ENCODE measurements at regions not wholly inside any gene's neighbourhood (a gene's known extent, or its start where the extent isn't known, plus 50 kb on each side); places are given as distances from the start of the nearest gene placed in this dataset.
"Not testable (repeated sequence)": the region's sequence is repeated elsewhere in the genome, so short reads cannot be mapped to it uniquely, and the experiment has no call there.

DNA sequence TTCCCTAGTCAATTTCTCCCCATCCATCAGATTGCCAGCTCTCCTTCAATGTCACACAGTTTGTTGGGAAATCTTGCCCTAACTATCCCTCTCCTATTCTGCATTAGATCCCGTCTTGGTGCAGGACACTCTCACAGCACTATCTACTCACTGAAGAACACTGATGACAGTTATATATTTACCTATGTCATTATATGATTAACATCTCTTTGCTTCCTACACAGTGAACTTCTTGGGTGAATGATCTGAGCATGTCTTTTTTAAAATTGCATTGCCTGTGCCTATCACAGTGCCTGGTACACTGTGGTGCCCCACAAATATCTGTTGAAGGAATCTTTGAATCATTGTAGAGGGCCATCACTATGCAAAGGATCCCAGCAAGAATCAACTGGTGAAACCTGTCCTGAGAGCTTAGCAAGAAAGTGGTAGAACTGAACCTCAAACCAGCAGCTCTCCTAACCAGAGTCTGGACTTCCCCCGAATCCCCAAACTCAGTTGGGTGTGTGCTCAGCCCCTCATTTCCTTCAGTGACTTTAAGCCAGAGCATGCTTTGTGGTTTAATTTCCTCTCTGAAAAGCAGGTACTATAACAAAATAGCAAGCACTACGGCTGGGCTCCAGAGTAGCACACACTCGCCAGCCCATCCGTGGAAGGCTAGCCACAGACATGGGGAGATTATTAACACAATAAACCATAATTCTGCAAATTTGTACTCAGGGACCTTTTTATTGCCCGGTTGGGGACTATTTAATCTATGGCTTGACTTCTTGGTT is 680.7 kb upstream of the SALL1 start:
- Histone ChIP-seq H3K36me3 (ENCODE audit: insufficient read depth, low read length) (no peaks in the 10 kb centered on the region), H3K4me3 (ENCODE audit: insufficient read depth, low read length) (no peak overlapping the region), H2AFZ (ENCODE audit: low read length) (no peak overlapping the region), H3K4me1 (ENCODE audit: insufficient read depth, low read length) (no peaks in the 10 kb centered on the region), H3K9me3 (ENCODE audit: low read depth, low read length) (no peaks in the 10 kb centered on the region), H4K20me1 (ENCODE audit: insufficient read depth, low read length) (no peaks in the 10 kb centered on the region), H3K27me3 (ENCODE audit: insufficient read depth, low read length) (no peaks in the 10 kb centered on the region), H3K27ac (ENCODE audit: low read depth, low read length) (no peak overlapping the region), H3K79me2 (ENCODE audit: insufficient read depth, low read length) (no peaks in the 10 kb centered on the region), H3K4me2 (ENCODE audit: insufficient read depth, low read length) (no peak overlapping the region)
- TF ChIP-seq, protein P1, sequence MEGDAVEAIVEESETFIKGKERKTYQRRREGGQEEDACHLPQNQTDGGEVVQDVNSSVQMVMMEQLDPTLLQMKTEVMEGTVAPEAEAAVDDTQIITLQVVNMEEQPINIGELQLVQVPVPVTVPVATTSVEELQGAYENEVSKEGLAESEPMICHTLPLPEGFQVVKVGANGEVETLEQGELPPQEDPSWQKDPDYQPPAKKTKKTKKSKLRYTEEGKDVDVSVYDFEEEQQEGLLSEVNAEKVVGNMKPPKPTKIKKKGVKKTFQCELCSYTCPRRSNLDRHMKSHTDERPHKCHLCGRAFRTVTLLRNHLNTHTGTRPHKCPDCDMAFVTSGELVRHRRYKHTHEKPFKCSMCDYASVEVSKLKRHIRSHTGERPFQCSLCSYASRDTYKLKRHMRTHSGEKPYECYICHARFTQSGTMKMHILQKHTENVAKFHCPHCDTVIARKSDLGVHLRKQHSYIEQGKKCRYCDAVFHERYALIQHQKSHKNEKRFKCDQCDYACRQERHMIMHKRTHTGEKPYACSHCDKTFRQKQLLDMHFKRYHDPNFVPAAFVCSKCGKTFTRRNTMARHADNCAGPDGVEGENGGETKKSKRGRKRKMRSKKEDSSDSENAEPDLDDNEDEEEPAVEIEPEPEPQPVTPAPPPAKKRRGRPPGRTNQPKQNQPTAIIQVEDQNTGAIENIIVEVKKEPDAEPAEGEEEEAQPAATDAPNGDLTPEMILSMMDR (IDR thresholded peaks at IDR 0.05; ENCODE audit: extremely low read depth, low read depth, low read length): no peak
- no peak for DNase-seq (ENCODE audit: insufficient read length, low spot score, missing footprints)

GRCh38 chr16:51831034-51831433 is 680.0 kb upstream of the SALL1 start:
- not testable (repeated sequence) for H3K4me1 ChIP-seq (ENCODE audit: insufficient read depth, low read length); H2AFZ ChIP-seq (ENCODE audit: low read length); H3K27ac ChIP-seq (ENCODE audit: low read depth, low read length)

DNA sequence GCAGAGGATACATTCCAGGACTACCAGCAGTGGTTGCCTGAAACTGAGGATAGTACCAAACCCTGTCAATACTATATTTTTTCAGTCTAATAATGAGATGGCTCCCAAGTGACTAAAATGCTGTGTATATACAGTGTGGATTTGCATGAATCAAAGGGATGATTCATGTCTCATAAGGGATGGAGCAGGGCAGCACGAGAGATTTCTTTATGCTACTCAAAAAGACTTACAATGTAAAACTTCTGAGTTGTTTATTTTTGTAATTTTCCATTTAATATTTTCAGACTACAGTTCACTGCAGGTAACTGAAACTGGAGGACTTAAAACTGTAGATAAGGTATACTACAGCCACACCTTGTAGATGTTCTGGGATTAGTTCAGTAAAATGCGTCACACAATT is 674.7 kb upstream of the SALL1 start:
- Histone ChIP-seq H3K27ac (ENCODE audit: low read depth, low read length) (no peak overlapping the region), H3K4me2 (ENCODE audit: insufficient read depth, low read length) (no peak overlapping the region), H3K4me1 (ENCODE audit: insufficient read depth, low read length) (no peaks in the 10 kb centered on the region), H3K36me3 (ENCODE audit: insufficient read depth, low read length) (no peaks in the 10 kb centered on the region), H3K4me3 (ENCODE audit: insufficient read depth, low read length) (no peak overlapping the region), H3K79me2 (ENCODE audit: insufficient read depth, low read length) (no peaks in the 10 kb centered on the region), H3K27me3 (ENCODE audit: insufficient read depth, low read length) (no peaks in the 10 kb centered on the region), H4K20me1 (ENCODE audit: insufficient read depth, low read length) (no peaks in the 10 kb centered on the region), H3K9me3 (ENCODE audit: low read depth, low read length) (peaks cover 3% of the 10 kb centered on the region), H2AFZ (ENCODE audit: low read length) (no peak overlapping the region)
- DNase-seq (ENCODE audit: insufficient read length, low spot score, missing footprints): no peak
- TF ChIP-seq, protein P1 (IDR thresholded peaks at IDR 0.05; ENCODE audit: extremely low read depth, low read depth, low read length): no peak

More at GRCh38 chr16:51831034-51831433, 680.0 kb upstream of the SALL1 start:
- H3K4me2 ChIP-seq (ENCODE audit: insufficient read depth, low read length); H3K9me3 ChIP-seq (ENCODE audit: low read depth, low read length); H3K27me3 ChIP-seq (ENCODE audit: insufficient read depth, low read length); H3K79me2 ChIP-seq (ENCODE audit: insufficient read depth, low read length); DNase-seq (ENCODE audit: insufficient read length, low spot score, missing footprints); H4K20me1 ChIP-seq (ENCODE audit: insufficient read depth, low read length); H3K36me3 ChIP-seq (ENCODE audit: insufficient read depth, low read length); H3K4me3 ChIP-seq (ENCODE audit: insufficient read depth, low read length): not testable (repeated sequence)

DNA sequence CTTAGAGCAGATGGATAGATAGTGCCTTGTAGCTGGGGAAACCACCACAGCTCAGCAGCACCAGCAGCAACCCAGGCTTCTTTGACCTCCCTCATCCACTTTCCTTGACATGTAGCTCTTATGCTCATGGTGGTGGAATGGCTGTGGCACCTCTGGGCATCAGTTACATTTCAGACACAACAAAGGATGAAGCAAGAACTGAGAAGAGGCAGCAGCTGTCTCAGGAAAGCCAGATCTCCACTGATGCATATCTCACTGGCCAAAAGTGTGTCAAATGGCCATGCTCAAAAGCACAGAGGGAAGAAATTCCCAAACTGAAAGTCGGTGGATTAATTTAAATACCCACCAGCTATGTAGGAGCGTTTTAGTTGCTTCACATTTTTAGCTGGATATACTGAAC is 671.4 kb upstream of the SALL1 start:
- no peak overlapping the region for H2AFZ ChIP-seq (ENCODE audit: low read length)
- TF ChIP-seq, protein P1 (IDR thresholded peaks at IDR 0.05; ENCODE audit: extremely low read depth, low read depth, low read length): no peak

More for the DNA sequence above, 671.4 kb upstream of the SALL1 start:
- no peak overlapping the region for H3K4me2 ChIP-seq (ENCODE audit: insufficient read depth, low read length)
- no peak overlapping the region for H3K4me3 ChIP-seq (ENCODE audit: insufficient read depth, low read length)
- no peaks in the 10 kb centered on the region for H3K79me2 ChIP-seq (ENCODE audit: insufficient read depth, low read length)
- no peaks in the 10 kb centered on the region for H4K20me1 ChIP-seq (ENCODE audit: insufficient read depth, low read length)
- no peaks in the 10 kb centered on the region for H3K4me1 ChIP-seq (ENCODE audit: insufficient read depth, low read length)
- no peak overlapping the region for H3K27ac ChIP-seq (ENCODE audit: low read depth, low read length)
- H3K27me3 ChIP-seq (ENCODE audit: insufficient read depth, low read length): no peaks in the 10 kb centered on the region
- H3K9me3 ChIP-seq (ENCODE audit: low read depth, low read length): peaks cover 3% of the 10 kb centered on the region
- no peak for DNase-seq (ENCODE audit: insufficient read length, low spot score, missing footprints)
- H3K36me3 ChIP-seq (ENCODE audit: insufficient read depth, low read length): no peaks in the 10 kb centered on the region
